ENCODE measurements at regions not wholly inside any gene's neighbourhood (a gene's known extent, or its start where the extent isn't known, plus 50 kb on each side); places are given as distances from the start of the nearest gene placed in this dataset.

GRCh38 chr7:13028825-13029099 lies 341.3 kb downstream of the ARL4A start:
- CTCF ChIA-PET = no interaction called here
- H3K9me3 Mint-ChIP-seq = peaks cover 3% of the 10 kb centered on the region
- no peaks in the 10 kb centered on the region for H3K36me3 Mint-ChIP-seq (ENCODE audit: low read depth)
- H3K4me3 Mint-ChIP-seq = no peak overlapping the region
- ATAC-seq (ENCODE audit: low read depth) (no peak), DNase-seq (no peak)
- TF ChIP-seq, protein P1, sequence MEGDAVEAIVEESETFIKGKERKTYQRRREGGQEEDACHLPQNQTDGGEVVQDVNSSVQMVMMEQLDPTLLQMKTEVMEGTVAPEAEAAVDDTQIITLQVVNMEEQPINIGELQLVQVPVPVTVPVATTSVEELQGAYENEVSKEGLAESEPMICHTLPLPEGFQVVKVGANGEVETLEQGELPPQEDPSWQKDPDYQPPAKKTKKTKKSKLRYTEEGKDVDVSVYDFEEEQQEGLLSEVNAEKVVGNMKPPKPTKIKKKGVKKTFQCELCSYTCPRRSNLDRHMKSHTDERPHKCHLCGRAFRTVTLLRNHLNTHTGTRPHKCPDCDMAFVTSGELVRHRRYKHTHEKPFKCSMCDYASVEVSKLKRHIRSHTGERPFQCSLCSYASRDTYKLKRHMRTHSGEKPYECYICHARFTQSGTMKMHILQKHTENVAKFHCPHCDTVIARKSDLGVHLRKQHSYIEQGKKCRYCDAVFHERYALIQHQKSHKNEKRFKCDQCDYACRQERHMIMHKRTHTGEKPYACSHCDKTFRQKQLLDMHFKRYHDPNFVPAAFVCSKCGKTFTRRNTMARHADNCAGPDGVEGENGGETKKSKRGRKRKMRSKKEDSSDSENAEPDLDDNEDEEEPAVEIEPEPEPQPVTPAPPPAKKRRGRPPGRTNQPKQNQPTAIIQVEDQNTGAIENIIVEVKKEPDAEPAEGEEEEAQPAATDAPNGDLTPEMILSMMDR (IDR thresholded peaks at IDR 0.05) = no peak
- H3K4me1 Mint-ChIP-seq = no peaks in the 10 kb centered on the region
- intact Hi-C loops (cut with micrococcal nuclease) = no loop called here
- peaks cover 4% of the 10 kb centered on the region for H3K27me3 Mint-ChIP-seq
- no peak overlapping the region for H3K27ac Mint-ChIP-seq
- POLR2A ChIA-PET = no interaction called here

DNA sequence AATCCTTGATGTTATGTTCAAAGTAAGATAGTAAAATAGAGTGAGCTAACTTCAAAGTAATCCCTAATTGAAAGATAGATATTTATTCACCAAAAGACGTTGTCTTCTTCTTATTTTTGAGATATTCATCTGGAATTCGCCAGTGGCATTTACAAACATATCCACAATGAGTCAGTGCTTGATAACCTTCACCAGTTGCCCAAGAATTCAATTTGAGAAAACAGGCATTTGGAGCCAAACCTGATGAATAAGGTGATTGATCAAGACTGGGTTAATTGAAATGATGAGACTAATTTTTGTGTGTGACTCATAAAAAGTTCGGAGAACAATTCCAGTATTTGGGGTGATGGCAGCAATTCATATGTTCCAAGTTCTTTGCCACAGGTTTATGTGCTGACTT lies 344.0 kb downstream of the ARL4A start:
- TF ChIP-seq, protein P1 (IDR thresholded peaks at IDR 0.05) = no peak
- Mint-ChIP-seq H3K27ac (no peak overlapping the region), H3K27me3 (peaks cover 4% of the 10 kb centered on the region), H3K36me3 (ENCODE audit: low read depth) (no peaks in the 10 kb centered on the region), H3K9me3 (peaks cover 6% of the 10 kb centered on the region), H3K4me1 (peaks cover 11% of the 10 kb centered on the region), H3K4me3 (no peak overlapping the region)
- POLR2A ChIA-PET = no interaction called here
- DNase-seq (no peak), ATAC-seq (ENCODE audit: low read depth) (no peak)
- intact Hi-C loops (cut with micrococcal nuclease) = no loop called here
- CTCF ChIA-PET = no interaction called here

GRCh38 chr7:13032084-13032483 lies 344.7 kb downstream of the ARL4A start:
- peaks cover 4% of the 10 kb centered on the region for H3K27me3 Mint-ChIP-seq

DNA sequence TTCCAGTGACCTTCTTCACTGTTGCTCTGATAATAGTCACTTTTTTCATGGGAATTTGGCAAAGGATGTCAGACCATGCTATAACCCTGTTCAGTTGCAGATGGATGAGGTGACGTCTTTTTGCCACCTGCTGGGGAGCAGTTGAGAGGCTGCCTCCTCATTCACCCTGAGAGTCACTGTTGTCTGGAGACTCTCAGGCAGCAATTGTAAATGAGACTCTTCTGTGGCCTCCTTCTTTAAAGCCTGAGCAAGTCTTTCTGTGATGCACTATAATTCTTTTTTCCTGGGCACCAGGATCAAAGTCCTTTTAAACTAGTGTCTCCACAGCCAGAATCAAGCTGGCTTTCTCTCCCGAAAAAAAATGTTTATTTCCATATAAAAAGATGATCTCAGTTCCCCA lies 345.1 kb downstream of the ARL4A start:
- TF ChIP-seq, protein P1 (IDR thresholded peaks at IDR 0.05) = no peak
- DNase-seq (no peak), ATAC-seq (ENCODE audit: low read depth) (no peak)
- H3K27ac Mint-ChIP-seq = no peak overlapping the region
- H3K9me3 Mint-ChIP-seq = peaks cover 6% of the 10 kb centered on the region
- H3K27me3 Mint-ChIP-seq = peaks cover 4% of the 10 kb centered on the region
- H3K4me1 Mint-ChIP-seq = peaks cover 11% of the 10 kb centered on the region
- no peaks in the 10 kb centered on the region for H3K36me3 Mint-ChIP-seq (ENCODE audit: low read depth)
- CTCF ChIA-PET = no interaction called here
- no peak overlapping the region for H3K4me3 Mint-ChIP-seq
- intact Hi-C loops (cut with micrococcal nuclease) = no loop called here
- POLR2A ChIA-PET = no interaction called here

More at GRCh38 chr7:13032084-13032483, 344.7 kb downstream of the ARL4A start:
- no peak for DNase-seq
- Mint-ChIP-seq H3K4me3 (no peak overlapping the region), H3K36me3 (ENCODE audit: low read depth) (no peaks in the 10 kb centered on the region), H3K4me1 (peaks cover 11% of the 10 kb centered on the region), H3K27ac (no peak overlapping the region), H3K9me3 (peaks cover 6% of the 10 kb centered on the region)
- intact Hi-C loops (cut with micrococcal nuclease) = no loop called here
- POLR2A ChIA-PET = no interaction called here
- TF ChIP-seq, protein P1 (IDR thresholded peaks at IDR 0.05) = no peak
- no peak for ATAC-seq (ENCODE audit: low read depth)
- CTCF ChIA-PET = no interaction called here

DNA sequence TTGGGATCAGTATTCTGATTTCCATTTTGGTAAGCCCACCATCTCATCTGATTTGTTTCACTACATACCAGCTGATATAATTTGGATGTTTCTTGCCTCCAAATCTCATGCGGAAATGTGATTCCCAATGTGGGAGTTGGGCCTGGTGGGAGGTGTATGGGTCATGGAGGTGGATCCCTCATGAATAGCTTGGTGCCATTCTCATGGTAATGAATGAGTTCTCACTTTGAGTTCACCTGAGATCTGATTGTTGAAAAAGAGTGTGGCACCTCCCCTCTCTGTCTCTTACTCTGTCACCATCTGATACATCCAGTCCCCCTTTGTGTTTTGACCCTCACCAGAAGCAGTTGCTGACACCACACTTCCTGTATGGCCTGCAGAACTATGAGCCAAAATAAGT lies 347.3 kb downstream of the ARL4A start:
- Mint-ChIP-seq H3K4me3 (no peak overlapping the region), H3K4me1 (peaks cover 11% of the 10 kb centered on the region), H3K27me3 (peaks cover 3% of the 10 kb centered on the region), H3K27ac (no peak overlapping the region), H3K36me3 (ENCODE audit: low read depth) (no peaks in the 10 kb centered on the region), H3K9me3 (peaks cover 6% of the 10 kb centered on the region)
- TF ChIP-seq, protein P1 (IDR thresholded peaks at IDR 0.05) = no peak
- ATAC-seq (ENCODE audit: low read depth) (no peak), DNase-seq (no peak)
- intact Hi-C loops (cut with micrococcal nuclease) = no loop called here
- ChIA-PET CTCF (no interaction called here), POLR2A (no interaction called here)

All from activated B cell treated with CpG ODN at 0.5 μM for 24 hours (primary cell).